Mesendoderm (in vitro differentiated cells): ENCODE measurements at regions not wholly inside any gene's neighbourhood (a gene's known extent, or its start where the extent isn't known, plus 50 kb on each side); places are given as distances from the start of the nearest gene placed in this dataset.

Source experiments
- DNase-seq: peaks from one replicate; pipeline ENCODE4 v3.0.0; 2013
- H2AK5ac ChIP-seq: 2 replicates; pipeline ENCODE4 v1.6.1; 2013; ENCODE audit warnings: low read length, inconsistent platforms
- H2BK120ac ChIP-seq: 2 replicates; pipeline ENCODE4 v1.6.1; 2013; ENCODE audit warnings: low read depth, mild to moderate bottlenecking, low read length, moderate library complexity, mixed read lengths
- H2BK15ac ChIP-seq: replicated peaks from 2 replicates; pipeline ENCODE4 v1.6.1; 2013; ENCODE audit warnings: low read depth, mild to moderate bottlenecking, moderate library complexity
- H2BK5ac ChIP-seq: 2 replicates; pipeline ENCODE4 v1.6.1; 2013; ENCODE audit warnings: low read length, inconsistent platforms
- H3K18ac ChIP-seq: 2 replicates; pipeline ENCODE4 v1.6.1; 2013; ENCODE audit warnings: mild to moderate bottlenecking, low read length, mixed read lengths
- H3K23ac ChIP-seq: one replicate; pipeline ENCODE4 v1.6.1; 2013; ENCODE audit warnings: low read length
- H3K27ac ChIP-seq: 2 replicates; pipeline ENCODE4 v1.5.1; 2013; ENCODE audit warnings: low read depth, mild to moderate bottlenecking, inconsistent platforms, low read length, moderate library complexity
- H3K27me3 ChIP-seq: 2 replicates; pipeline ENCODE4 v1.6.1; 2013; ENCODE audit warnings: low read length, control low read depth, mild to moderate bottlenecking, inconsistent platforms; ENCODE audit not compliant: insufficient read depth, poor library complexity
- H3K36me3 ChIP-seq: 2 replicates; pipeline ENCODE4 v1.6.1; 2013; ENCODE audit warnings: low read length, inconsistent platforms; ENCODE audit not compliant: control insufficient read depth, insufficient read depth
- H3K4ac ChIP-seq: one replicate; pipeline ENCODE4 v1.6.1; 2013; ENCODE audit warnings: low read depth, mild to moderate bottlenecking, low read length, moderate library complexity
- H3K4me1 ChIP-seq: 2 replicates; pipeline ENCODE4 v1.6.1; 2013; ENCODE audit warnings: low read depth, low read length, inconsistent platforms; ENCODE audit not compliant: control insufficient read depth
- H3K4me2 ChIP-seq: 2 replicates; pipeline ENCODE4 v1.6.1; 2013; ENCODE audit warnings: low read length
- H3K4me3 ChIP-seq: 2 replicates; pipeline ENCODE4 v1.5.1; 2013; ENCODE audit warnings: mild to moderate bottlenecking, low read length
- H3K56ac ChIP-seq: one replicate; pipeline ENCODE4 v1.6.1; 2013; ENCODE audit warnings: low read length
- H3K79me1 ChIP-seq: 2 replicates; pipeline ENCODE4 v1.6.1; 2013; ENCODE audit warnings: low read length, inconsistent platforms
- H3K79me2 ChIP-seq: 2 replicates; pipeline ENCODE4 v1.6.1; 2013; ENCODE audit warnings: mild to moderate bottlenecking, low read length; ENCODE audit not compliant: control insufficient read depth, insufficient read depth
- H3K9ac ChIP-seq: 2 replicates; pipeline ENCODE4 v1.6.1; 2013; ENCODE audit warnings: low read length, inconsistent platforms
- H4K5ac ChIP-seq: one replicate; pipeline ENCODE4 v1.6.1; 2013; ENCODE audit warnings: low read length
- H4K8ac ChIP-seq: one replicate; pipeline ENCODE4 v1.6.1; 2013; ENCODE audit warnings: low read depth, mild to moderate bottlenecking, control low read depth, low read length, moderate library complexity
- WGBS: extraction: QIAGEN DNeasy Blood & Tissue Kit; methylation state at CpG from one replicate; pipeline ENCODE4 v1.1.7; 2013; ENCODE audit warnings: low lambda C conversion rate, missing lambda C conversion rate; ENCODE audit not compliant: insufficient coverage; ENCODE audit errors: extremely low coverage; 5-methylcytosine and 5-hydroxymethylcytosine counted together

GRCh38 chr2:209238765-209239584 is 184.9 kb upstream of the MAP2 start:
- Histone ChIP-seq H2BK5ac (no peak overlapping the region), H3K4me2 (no peak overlapping the region), H3K36me3 (no peaks in the 10 kb centered on the region), H3K4me3 (no peak overlapping the region), H2AK5ac (no peak overlapping the region), H3K4ac (no peak overlapping the region), H3K9ac (no peak overlapping the region), H3K27me3 (no peaks in the 10 kb centered on the region), H3K79me1 (no peaks in the 10 kb centered on the region), H2BK120ac (no peak overlapping the region), H3K4me1 (no peaks in the 10 kb centered on the region), H3K18ac (no peak overlapping the region), H4K8ac (no peak overlapping the region), H3K79me2 (no peaks in the 10 kb centered on the region), H2BK15ac (no peak overlapping the region), H3K23ac (no peak overlapping the region), H3K27ac (no peak overlapping the region), H3K56ac (no peak overlapping the region), H4K5ac (no peak overlapping the region)
- DNase-seq = no peak
- no CpG with 5 or more reads among the region's 3 CpGs for WGBS

GRCh38 chr2:209239585-209239938 is 184.3 kb upstream of the MAP2 start:
- H2AK5ac ChIP-seq = no peak overlapping the region
- H2BK5ac ChIP-seq = no peak overlapping the region
- WGBS = no CpG with 5 or more reads among the region's 2 CpGs
- H3K9ac ChIP-seq = no peak overlapping the region
- no peak overlapping the region for H3K18ac ChIP-seq
- no peak overlapping the region for H3K23ac ChIP-seq
- H4K8ac ChIP-seq = no peak overlapping the region
- H3K4me1 ChIP-seq = no peaks in the 10 kb centered on the region
- no peak overlapping the region for H3K4me3 ChIP-seq
- H3K56ac ChIP-seq = no peak overlapping the region
- no peak overlapping the region for H2BK15ac ChIP-seq
- H3K4ac ChIP-seq = no peak overlapping the region
- no peaks in the 10 kb centered on the region for H3K79me2 ChIP-seq
- DNase-seq = no peak
- H3K27ac ChIP-seq = no peak overlapping the region
- no peaks in the 10 kb centered on the region for H3K79me1 ChIP-seq
- H4K5ac ChIP-seq = no peak overlapping the region
- H3K27me3 ChIP-seq = no peaks in the 10 kb centered on the region
- no peak overlapping the region for H2BK120ac ChIP-seq
- no peaks in the 10 kb centered on the region for H3K36me3 ChIP-seq
- no peak overlapping the region for H3K4me2 ChIP-seq

GRCh38 chr2:209240204-209240603 is 183.6 kb upstream of the MAP2 start:
- Histone ChIP-seq H3K79me2 (no peaks in the 10 kb centered on the region), H3K27ac (no peak overlapping the region), H3K4me3 (no peak overlapping the region), H3K36me3 (no peaks in the 10 kb centered on the region), H3K18ac (no peak overlapping the region), H3K56ac (no peak overlapping the region), H4K5ac (no peak overlapping the region), H3K9ac (no peak overlapping the region), H4K8ac (no peak overlapping the region), H3K27me3 (no peaks in the 10 kb centered on the region), H2BK120ac (no peak overlapping the region), H3K4ac (no peak overlapping the region), H3K79me1 (no peaks in the 10 kb centered on the region), H2BK5ac (no peak overlapping the region), H3K4me1 (no peaks in the 10 kb centered on the region), H3K4me2 (no peak overlapping the region), H2BK15ac (no peak overlapping the region), H2AK5ac (no peak overlapping the region), H3K23ac (no peak overlapping the region)
- DNase-seq = no peak
- WGBS = no CpG with 5 or more reads among the region's 1 CpG

- no CpG with 5 or more reads among the region's 2 CpGs for WGBS
- no peak overlapping the region for H2BK120ac ChIP-seq
- no peak overlapping the region for H2AK5ac ChIP-seq
- no peaks in the 10 kb centered on the region for H3K4me1 ChIP-seq
- H2BK5ac ChIP-seq = no peak overlapping the region
- no peaks in the 10 kb centered on the region for H3K79me1 ChIP-seq
- no peak overlapping the region for H4K5ac ChIP-seq
- H3K4me3 ChIP-seq = no peak overlapping the region
- no peak overlapping the region for H2BK15ac ChIP-seq
- no peak overlapping the region for H3K23ac ChIP-seq
- no peak overlapping the region for H3K27ac ChIP-seq
- H3K36me3 ChIP-seq = no peaks in the 10 kb centered on the region
- no peak overlapping the region for H3K18ac ChIP-seq
- H4K8ac ChIP-seq = no peak overlapping the region
- no peaks in the 10 kb centered on the region for H3K27me3 ChIP-seq
- DNase-seq = no peak
- H3K9ac ChIP-seq = no peak overlapping the region
- no peak overlapping the region for H3K4me2 ChIP-seq
- H3K79me2 ChIP-seq = no peaks in the 10 kb centered on the region
- no peak overlapping the region for H3K56ac ChIP-seq
- no peak overlapping the region for H3K4ac ChIP-seq
These were observed 170.3 kb upstream of the MAP2 start for GRCh38 chr2:209253544-209253943.

GRCh38 chr2:209259767-209260166 is 164.1 kb upstream of the MAP2 start:
- H3K4me2 ChIP-seq = no peak overlapping the region
- no peak overlapping the region for H3K27ac ChIP-seq
- no peaks in the 10 kb centered on the region for H3K79me2 ChIP-seq
- no peak for DNase-seq
- H2BK15ac ChIP-seq = no peak overlapping the region
- H3K56ac ChIP-seq = no peak overlapping the region
- WGBS = no CpG with 5 or more reads among the region's 7 CpGs
- no peak overlapping the region for H3K23ac ChIP-seq
- H3K79me1 ChIP-seq = no peaks in the 10 kb centered on the region
- no peak overlapping the region for H2AK5ac ChIP-seq
- no peaks in the 10 kb centered on the region for H3K27me3 ChIP-seq
- H4K8ac ChIP-seq = no peak overlapping the region
- H2BK120ac ChIP-seq = no peak overlapping the region
- H4K5ac ChIP-seq = no peak overlapping the region
- no peak overlapping the region for H3K9ac ChIP-seq
- H3K36me3 ChIP-seq = no peaks in the 10 kb centered on the region
- no peak overlapping the region for H3K4ac ChIP-seq
- H3K4me3 ChIP-seq = no peak overlapping the region
- H3K18ac ChIP-seq = no peak overlapping the region
- H3K4me1 ChIP-seq = no peaks in the 10 kb centered on the region
- no peak overlapping the region for H2BK5ac ChIP-seq

GRCh38 chr2:209260281-209260680 is 163.6 kb upstream of the MAP2 start:
- Histone ChIP-seq H3K23ac (no peak overlapping the region), H3K79me1 (no peaks in the 10 kb centered on the region), H3K56ac (no peak overlapping the region), H3K4ac (no peak overlapping the region), H4K8ac (no peak overlapping the region), H2BK15ac (no peak overlapping the region), H3K27ac (no peak overlapping the region), H2BK5ac (no peak overlapping the region), H3K79me2 (no peaks in the 10 kb centered on the region), H3K4me1 (no peaks in the 10 kb centered on the region), H2AK5ac (no peak overlapping the region), H3K9ac (no peak overlapping the region), H3K18ac (no peak overlapping the region), H3K4me2 (no peak overlapping the region), H4K5ac (no peak overlapping the region), H3K36me3 (no peaks in the 10 kb centered on the region), H2BK120ac (no peak overlapping the region), H3K4me3 (no peak overlapping the region), H3K27me3 (no peaks in the 10 kb centered on the region)
- no peak for DNase-seq
- no CpG with 5 or more reads among the region's 5 CpGs for WGBS
